ENCODE measurements at regions not wholly inside any gene's neighbourhood (a gene's known extent, or its start where the extent isn't known, plus 50 kb on each side); places are given as distances from the start of the nearest gene placed in this dataset.
"Not testable (repeated sequence)": the region's sequence is repeated elsewhere in the genome, so short reads cannot be mapped to it uniquely, and the experiment has no call there.

DNA sequence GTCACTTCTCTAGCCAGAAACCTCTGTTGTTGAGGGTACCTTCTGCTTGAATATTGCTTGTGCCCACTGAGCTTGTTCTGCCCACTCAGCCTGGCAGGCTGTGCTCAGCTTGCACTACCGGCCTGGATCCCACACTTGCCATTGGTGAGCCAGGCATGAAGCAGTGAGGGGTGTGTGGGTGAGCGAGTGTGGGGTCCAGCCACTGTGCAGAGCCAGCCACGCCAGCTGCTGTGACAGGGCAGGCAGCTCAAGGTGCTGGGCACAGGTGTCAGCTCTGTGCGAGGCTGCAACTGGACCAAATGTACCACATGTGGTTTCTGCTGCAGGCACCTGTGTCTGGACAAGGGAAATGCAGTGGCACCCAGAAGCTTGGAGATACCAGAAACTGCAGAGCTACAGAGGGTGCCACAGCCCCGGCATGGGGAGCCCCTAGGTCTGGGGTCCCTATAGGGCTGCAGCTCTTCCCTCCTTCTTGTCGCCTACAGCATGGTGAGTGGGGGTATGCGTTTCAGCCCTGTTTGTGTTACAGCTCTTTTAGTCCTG is 305.1 kb upstream of the RIOK2 start:
- no peak for DNase-seq

DNA sequence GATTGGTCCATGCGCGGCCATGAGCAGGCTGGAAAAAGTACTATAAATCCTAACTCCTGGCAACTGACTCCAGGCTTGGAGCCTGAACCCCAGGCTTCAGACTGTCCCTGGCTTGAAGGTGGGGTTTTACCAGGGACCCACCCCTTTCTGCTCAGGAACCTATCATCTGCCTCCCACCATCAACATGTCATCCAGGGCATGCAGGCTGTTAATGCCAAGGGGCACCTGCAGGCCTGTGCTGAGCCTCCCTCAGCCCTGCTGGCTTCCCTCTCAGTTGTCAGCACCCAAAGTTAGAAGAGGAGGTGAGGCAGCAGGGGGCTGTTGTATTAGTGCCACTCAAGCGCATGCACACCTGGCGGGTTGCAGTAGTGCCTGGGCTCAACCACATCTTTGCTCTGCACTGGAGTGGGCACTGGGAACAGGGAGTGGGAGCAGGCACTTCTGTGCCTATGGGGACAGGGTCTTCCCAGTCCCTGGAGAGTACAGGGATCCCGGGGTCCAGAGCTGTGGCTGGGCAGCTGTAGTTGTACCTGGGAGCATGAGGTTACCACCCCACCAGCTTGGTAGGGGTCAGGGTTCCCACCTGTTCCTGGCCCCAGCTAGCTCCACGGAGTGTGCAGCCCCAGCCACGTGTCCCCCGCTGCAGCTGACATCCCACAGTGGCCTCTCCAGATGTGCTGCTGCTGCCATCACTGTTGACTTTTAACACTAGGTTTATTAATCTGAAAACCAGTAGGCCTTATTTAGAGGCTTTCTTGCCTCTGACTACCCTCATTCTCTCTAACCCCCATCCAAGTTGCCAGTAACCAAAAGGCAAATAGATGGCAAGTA is 306.2 kb upstream of the RIOK2 start:
- no peak for DNase-seq

DNA sequence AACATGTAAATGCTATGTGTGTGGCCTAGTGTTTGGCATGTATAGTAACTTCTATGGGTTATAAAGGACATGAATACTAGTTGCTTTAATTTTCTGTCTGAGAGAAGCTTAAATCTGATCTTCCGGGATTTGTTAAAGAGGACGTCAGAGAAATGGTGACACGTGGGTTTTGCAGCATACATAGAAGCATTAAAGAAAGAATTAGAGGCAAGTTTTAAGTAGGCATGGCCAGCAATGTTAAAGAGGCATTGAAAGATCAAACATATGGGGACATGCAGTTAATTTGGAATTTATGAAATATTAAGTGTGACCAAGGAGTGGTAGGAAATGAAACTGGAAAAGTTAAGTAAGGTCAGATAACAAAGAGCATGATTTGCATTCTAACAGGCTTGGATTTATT is 311.4 kb upstream of the RIOK2 start:
- no peak for DNase-seq

DNA sequence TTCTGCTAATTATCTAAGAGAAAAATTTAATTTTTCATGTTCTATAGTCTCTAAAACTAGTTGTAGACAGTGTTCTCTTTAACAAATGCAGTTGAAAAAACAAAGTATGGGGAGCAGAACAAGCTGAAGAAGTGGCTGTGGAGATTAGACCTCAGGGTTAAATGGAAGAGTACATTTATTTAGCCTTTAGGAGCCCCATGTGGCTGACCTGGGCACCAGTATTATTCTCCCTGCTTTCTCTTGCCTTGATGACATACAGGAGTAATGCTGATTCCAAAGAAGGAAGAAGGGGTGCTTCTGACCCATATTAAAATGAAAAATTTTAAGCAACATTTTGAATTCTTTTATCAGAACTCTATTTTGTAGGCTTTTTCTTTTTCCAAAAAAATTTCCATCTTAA is 312.3 kb upstream of the RIOK2 start:
- DNase-seq = no peak

DNA sequence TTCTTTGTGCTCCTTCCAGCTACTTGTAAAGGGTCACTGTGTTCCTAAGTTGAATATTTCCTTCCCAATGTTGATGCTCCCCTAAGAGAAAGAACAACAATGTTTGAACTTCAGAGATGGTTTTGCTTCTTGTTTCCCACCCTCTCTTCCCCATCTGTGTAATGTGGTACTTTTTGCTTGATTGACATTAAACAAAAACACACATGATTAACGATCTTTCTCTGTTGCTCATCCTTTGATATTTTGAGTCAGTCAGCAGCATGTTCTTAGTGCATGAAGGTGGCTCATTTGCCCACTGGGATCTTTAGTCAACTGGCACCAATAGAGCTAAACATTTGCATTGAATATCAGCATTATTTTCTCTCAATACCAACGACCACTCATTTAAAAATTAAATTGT is 313.0 kb upstream of the RIOK2 start:
- DNase-seq = no peak

DNA sequence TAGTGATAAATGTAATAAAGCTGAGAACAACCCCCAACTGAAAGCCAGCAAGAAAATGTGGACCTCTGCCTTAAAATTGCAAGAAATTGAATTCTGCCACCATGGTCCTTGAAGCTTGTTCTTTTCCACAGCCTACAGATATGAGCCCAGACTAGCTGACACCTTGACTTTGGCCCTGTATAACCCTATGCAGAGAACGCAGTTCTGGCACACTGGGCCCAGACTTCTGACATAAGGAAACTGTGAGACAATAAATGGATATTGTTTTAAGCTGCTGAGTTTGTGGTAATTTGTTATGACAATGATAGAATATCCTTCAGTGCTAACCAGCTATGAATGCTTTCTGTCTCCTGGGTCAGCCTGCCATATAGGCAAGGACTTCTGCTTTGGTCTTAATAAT is 315.6 kb upstream of the RIOK2 start:
- DNase-seq = no peak

DNA sequence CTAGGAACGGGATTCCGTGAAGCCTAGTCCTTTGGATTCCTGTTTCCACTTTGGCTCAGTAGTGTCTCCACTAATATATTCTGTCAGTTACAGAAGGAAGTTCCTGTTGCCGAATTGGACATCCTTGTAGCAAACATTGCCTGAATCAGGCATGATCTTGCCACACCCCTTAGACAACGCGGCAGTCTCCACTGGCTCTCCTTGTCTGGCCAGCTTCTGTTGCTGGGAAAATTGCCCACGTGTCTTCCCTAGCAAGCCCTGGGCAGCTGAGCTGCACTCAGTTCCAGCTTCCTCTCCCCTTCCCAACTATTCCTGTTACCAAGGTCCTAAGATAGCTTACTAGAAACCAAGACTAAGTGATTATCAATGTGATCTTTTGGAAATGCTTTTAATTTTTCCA is 316.6 kb upstream of the RIOK2 start:
- DNase-seq = peak; percentile 21

DNA sequence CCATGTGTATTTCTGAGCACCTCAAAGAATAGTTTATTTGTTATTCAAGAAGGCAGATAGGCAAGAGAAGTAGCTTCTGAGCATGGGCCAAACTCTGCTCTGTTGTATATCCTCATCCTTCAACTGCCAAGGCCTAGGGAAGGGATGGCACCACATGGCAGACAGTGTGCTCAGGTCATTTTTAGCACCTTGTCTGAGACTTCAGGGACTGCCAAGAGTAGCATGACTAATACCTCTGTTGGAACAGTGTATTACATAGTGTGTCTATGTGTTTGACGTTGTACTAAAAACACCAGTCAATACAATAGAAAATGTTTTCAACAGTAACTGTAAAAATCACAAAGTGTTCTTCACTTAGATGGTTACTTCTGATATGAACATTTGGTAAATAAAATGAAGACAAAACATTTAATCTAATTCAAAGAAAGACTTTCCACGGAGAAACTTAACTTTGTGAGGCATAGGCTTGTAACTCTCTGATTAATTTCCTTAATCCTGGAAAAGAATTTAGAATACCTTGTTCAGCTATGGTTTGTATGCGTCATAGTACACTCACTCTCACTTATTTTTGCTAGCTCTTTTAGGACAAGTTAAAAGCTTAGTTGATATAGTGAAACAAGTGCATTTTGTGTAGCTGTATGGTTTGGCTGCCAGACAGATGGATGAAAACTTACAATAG is 318.4 kb upstream of the RIOK2 start:
- DNase-seq = no peak

DNA sequence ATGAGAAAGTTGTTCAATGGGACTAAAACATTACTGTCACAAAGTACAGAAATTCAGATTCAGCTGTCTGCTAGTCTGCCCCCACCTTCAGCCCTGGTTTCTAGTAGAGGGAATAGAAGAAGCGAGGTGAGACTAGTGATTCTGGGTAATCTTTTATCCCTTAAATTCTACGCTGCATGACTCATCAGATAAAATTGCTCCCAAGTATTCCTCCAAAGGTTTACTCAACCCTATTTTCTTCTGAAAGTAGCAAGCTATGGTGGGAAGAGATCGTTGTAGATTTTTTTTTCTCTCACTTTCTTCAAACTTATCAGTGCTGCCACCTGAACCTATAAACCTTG is 318.9 kb upstream of the RIOK2 start:
- no peak for DNase-seq

DNA sequence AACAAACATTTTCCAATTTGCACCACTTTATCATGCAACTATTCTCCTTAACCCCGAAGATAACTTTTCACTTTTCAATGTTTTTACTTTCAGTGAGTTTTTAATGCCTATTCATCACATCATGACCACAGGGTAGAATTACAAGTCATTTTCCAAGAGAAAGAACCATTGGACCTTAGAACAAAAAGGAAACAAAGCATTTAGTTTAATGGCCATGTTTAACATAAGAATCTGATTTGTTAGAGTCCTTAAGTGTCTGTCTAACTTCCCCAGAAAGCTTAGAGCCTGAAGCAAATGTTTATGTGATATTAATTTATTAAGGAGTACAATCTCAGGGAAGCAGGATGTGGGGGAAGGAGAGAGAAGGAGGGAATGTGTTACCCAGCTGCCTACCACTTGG is 325.8 kb upstream of the RIOK2 start:
- no peak for DNase-seq

DNA sequence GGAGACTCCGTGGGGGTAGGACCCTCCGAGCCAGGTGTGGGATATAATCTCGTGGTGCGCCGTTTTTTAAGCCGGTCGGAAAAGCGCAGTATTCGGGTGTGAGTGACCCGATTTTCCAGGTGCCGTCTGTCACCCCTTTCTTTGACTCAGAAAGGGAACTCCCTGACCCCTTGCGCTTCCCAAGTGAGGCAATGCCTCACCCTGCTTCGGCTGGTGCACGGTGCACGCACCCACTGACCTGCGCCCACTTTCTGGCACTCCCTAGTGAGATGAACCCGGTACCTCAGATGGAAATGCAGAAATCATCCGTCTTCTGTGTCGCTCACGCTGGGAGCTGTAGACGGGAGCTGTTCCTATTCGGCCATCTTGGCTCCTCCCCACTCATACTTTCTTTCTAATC is 336.5 kb upstream of the RIOK2 start:
- not testable (repeated sequence) for DNase-seq

DNA sequence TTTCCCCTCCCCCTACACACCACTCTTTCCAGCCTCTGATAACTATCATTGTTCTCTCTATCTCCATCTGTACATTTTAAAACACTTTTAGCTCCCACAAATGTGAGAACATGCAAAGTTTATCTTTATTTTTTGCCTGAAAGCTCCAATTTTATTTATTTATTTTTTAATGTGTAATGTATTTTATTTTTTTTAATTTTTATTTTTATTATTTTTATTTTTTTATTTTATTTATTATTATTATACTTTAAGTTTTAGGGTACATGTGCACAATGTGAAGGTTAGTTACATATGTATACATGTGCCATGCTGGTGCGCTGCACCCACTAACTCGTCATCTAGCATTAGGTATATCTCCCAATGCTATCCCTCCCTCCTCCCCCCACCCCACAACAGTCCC is 340.3 kb upstream of the RIOK2 start:
- not testable (repeated sequence) for DNase-seq

DNA sequence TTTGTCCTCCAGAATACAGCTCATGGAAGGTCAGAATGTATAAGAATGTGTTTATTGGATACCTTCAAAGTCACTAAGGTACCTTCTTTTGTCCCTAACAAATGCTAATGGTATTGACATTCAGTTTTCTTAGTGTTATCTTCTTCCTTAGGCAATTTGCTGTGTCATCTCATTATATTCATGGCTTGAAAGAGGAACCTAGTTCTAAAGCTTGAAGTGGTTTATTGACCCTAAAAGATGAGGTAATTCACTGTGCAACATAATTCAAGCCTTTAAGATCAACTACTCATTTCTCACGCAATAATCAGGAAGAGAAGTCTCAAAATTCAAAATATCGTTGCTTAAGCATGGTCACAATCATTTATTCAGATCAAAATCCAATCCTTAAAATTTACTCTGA is 342.7 kb upstream of the RIOK2 start:
- no peak for DNase-seq

DNA sequence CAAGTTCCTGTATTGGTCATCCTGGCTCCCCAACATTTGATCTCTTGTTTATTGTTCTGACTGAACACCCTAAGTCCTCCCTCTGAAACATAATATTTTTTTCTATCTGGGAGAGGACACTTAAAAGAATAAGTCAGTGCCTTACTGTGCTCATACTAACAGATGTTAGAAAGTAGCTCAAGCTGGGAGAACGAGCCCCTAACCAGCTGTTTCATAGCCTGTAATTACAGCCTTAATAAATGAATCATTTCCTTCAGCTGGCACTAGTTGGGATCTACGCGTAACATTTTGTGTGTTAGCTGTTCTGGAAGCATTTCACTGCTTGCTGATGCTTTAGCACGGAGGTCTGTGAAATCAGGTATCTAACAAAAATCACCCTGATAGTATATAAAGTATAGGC is 345.9 kb upstream of the RIOK2 start:
- peak; percentile 44 for DNase-seq

DNA sequence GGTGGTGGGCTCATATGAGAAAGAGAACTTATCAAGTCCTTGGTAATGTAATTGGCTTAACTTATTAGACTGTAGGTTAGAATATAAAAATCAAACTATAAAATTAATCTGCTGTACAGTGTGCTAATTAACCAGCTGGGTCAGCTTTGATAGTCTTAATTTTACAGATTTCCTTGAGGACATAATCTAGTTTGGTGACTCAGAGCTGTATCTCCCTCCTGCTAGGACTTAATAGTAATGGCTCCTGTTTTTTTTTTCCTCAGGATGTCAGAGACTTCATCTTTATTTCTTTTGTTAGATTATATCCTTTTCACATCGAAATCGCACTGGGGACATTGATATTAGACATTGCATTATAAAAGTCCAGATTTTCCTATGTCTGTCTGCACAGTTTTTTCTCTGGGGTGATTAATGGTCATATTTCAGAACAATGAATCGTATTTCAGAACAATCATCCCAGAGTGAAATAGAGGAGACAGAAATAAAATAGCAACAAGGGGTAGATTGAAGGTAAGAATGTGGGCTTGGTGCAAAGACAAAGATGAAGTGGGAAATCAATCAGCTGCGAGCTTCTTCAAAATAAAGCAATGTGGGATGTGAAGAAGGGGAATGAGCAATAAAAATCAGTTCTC is 346.4 kb upstream of the RIOK2 start:
- no peak for DNase-seq

DNA sequence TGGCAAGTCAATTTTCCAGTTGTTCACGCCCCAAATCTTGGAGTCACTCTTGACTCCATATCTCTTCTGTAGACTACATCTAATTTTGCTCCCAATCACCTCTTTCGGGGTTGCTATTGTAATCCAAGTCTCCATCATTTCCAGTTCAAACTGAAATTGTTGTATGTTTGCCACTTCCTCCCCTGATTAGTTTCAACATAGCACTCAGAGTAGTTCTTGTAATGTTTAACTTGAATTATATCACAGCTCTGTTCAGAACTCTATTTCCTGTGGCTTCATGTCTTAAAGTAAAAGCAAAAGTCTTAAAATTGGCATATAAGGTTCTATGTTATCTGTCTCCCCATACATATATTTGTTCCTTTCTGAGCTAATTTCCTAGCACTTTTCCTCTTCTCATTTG is 348.5 kb upstream of the RIOK2 start:
- DNase-seq = no peak

DNA sequence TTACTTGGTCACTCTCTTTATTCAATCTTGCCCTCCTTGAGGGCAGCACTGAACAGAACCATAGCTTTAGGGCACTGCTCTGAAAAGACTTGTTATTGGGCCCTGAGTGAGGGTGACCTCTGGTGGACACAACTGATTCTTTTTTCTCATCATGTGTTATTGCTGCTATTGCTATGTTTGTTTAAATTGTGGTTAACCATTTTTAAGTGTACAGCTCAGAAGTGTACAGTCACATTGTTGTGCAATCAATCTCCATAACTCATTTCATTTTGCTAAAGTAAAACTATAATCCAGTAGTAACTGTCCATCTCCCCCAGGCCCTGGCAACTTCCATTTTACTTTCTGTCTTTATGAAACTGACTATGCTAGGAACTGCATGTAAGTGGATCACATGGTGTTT is 351.1 kb upstream of the RIOK2 start:
- DNase-seq = no peak

DNA sequence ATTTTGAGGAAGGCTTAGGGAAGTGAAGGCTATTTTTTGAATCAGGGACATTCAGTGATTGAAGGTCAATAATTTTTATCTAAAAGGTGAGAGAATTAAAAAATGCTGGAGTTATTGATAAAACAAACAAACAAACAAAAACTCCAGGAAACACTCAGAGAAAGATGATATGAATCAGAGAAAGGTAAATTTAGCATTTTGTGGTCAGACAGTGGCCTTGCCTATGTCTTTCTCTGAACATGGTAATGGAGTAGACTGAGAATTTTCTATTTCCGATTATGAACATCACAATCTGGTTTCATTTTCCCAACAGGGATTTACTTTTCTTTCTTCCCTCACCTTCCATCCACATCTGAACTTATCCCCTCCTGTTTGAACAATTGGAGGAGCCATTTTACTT is 353.6 kb upstream of the RIOK2 start:
- no peak for DNase-seq

DNA sequence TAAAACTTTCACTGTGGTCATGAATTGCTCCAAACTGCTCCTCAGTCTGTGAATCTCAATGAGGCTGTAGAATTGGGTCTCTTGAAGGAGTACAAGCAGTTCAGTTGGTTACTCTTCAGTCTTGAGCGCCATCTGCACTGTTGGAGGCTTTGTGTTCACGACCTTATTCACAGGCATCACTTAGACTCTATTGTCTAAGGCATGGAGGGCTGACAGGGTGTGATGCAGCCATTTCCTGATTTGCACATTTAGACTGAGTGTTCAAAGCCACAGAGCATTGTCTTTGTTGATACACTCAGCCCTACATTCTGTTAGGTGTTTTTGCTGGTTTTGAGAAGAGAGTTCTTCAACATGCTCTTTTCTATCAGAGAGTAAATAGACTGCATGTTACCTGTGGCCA is 355.9 kb upstream of the RIOK2 start:
- DNase-seq = no peak

DNA sequence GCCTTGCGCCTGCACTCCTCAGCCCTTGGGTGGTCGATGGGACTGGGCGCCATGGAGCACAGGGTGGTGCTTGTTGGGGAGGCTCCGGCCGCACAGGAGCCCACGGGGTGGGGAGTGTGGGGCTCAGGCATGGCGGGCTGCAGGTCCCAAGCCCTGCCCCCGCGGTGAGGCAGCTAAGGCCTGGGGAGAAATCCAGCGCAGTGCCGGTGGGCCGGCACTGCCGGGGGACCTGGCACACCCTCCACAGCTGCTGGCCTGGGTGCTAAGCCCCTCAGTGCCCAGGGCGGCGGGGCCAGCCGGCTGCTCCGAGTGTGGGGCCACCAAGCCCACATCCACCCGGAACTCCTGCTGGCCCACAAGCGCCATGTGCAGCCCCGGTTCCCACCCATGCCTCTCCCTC is 358.8 kb upstream of the RIOK2 start:
- DNase-seq = no peak

DNA sequence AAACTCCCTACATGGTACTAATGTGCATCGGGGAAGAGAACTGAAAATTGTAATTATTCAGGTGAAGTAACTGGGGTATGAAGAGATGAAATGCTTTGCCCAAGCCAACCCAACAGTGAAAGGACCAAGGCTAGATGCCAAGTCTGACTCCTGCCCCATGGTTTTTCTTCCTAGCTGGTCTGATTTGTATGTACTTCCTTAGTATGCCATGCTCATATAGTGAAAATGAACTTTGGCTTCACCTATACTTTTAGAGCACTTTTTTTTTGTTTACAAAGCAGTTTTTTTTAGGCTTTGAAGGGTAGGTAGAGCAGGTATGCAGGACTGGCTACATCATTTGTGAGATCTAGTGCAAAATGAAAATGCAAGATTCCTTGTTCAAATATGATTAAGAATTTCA is 359.4 kb upstream of the RIOK2 start:
- DNase-seq = no peak

DNA sequence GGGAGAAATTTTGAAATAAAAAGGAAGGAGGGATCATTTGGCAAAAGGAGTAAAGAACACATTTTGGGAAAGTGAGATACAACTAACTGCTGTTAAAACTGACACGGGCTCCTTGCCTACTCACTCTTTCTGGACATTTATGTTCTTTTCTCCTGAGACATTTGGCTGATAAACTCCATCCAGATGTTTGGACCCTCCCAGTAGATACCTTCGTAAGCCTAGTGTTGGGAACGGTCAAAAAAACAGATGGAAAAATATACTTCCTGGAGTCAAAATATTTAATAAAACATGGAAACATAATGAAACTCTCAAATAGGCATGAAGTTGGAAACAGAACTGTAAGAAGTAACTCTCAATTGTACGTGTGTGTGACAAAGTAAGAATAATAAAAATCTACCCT is 360.1 kb upstream of the RIOK2 start:
- no peak for DNase-seq

DNA sequence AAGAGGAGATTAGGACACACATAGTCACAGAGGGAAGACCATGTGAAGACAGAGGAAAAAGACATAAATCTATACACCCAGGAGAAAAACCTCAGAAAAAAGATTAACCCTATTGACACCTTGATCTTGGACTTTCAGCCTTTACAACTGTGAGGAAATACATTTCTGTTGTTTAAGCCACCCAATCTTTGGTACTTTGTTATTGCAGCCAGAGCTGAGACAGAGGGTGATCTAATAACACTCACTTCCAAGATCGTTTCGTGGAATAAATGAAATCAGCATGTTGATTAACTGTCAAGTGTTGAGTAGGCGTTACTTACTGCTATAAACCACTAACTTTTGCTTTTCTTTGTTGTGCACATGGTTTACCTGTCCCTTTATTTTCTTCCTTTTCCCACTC is 361.2 kb upstream of the RIOK2 start:
- no peak for DNase-seq

DNA sequence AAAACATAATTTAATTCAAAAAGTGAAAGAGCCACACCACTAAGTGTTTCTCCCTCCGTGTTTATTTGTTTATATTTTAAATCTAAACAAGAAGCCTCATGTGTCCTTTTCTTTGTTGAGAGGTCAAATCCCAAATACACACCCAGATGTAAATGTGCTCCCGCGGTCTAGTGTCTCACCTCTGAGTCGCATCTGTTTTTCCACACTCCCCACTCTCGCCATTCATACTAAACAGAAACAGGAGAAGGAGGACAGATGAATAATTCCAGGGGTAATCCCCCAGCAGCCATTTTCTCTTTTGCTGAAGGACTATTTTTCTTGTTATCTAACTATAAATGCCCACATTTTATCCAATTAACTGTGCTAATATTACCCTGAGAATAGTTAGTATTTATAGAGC is 361.6 kb upstream of the RIOK2 start:
- DNase-seq = no peak
